Endodermal cell (in vitro differentiated cells): ENCODE measurements at regions not wholly inside any gene's neighbourhood (a gene's known extent, or its start where the extent isn't known, plus 50 kb on each side); places are given as distances from the start of the nearest gene placed in this dataset.

ENCODE experiments used
- DNase-seq: peaks from one replicate; pipeline ENCODE4 v3.0.0-alpha.2; 2017
- H3K27ac ChIP-seq: 2 replicates; pipeline ENCODE4 v1.5.1; 2013; ENCODE audit warnings: mild to moderate bottlenecking, low read depth, low read length, moderate library complexity
- H3K27me3 ChIP-seq: 2 replicates; pipeline ENCODE4 v1.6.1; 2013; ENCODE audit warnings: mild to moderate bottlenecking, low read length, moderate library complexity; ENCODE audit not compliant: insufficient read depth, control insufficient read depth, poor library complexity, severe bottlenecking
- H3K36me3 ChIP-seq: 2 replicates; pipeline ENCODE4 v1.7.0; 2013; ENCODE audit warnings: mild to moderate bottlenecking, low read length, moderate library complexity; ENCODE audit not compliant: control insufficient read depth, insufficient read depth
- H3K4me1 ChIP-seq: one replicate; pipeline ENCODE4 v1.7.0; 2013; ENCODE audit warnings: low read length; ENCODE audit not compliant: control insufficient read depth, insufficient read depth
- H3K4me3 ChIP-seq: 2 replicates; pipeline ENCODE4 v1.5.1; 2013; ENCODE audit warnings: mild to moderate bottlenecking, low read length, moderate library complexity
- H3K9ac ChIP-seq: 2 replicates; pipeline ENCODE4 v1.6.1; 2013; ENCODE audit warnings: mild to moderate bottlenecking, low read length, moderate library complexity; ENCODE audit not compliant: poor library complexity, severe bottlenecking; ENCODE audit errors: extremely low read depth
- H3K9me3 ChIP-seq: 2 replicates; pipeline ENCODE4 v1.6.1; 2013; ENCODE audit warnings: mild to moderate bottlenecking, low read length, moderate library complexity; ENCODE audit not compliant: control insufficient read depth
- H3K27ac Mint-ChIP-seq: 2 replicates; pipeline ENCODE4 v1.8.0; 2020; ENCODE audit warnings: mixed read lengths
- H3K27me3 Mint-ChIP-seq: 2 replicates; pipeline ENCODE4 v1.8.0; 2021; ENCODE audit warnings: mild to moderate bottlenecking, mixed read lengths; ENCODE audit not compliant: insufficient read depth
- H3K36me3 Mint-ChIP-seq: 2 replicates; pipeline ENCODE4 v1.8.0; 2020; ENCODE audit warnings: low read depth, mixed read lengths
- H3K4me1 Mint-ChIP-seq: 2 replicates; pipeline ENCODE4 v1.8.0; 2020; ENCODE audit warnings: mixed read lengths
- H3K4me3 Mint-ChIP-seq: 2 replicates; pipeline ENCODE4 v1.8.0; 2020; ENCODE audit warnings: mild to moderate bottlenecking, moderate library complexity, mixed read lengths
- H3K9me3 Mint-ChIP-seq: 2 replicates; pipeline ENCODE4 v1.8.0; 2020; ENCODE audit warnings: mild to moderate bottlenecking, mixed read lengths
- CTCF ChIP-seq: fragments of 200-600 bp; sonication (generic); conservative IDR thresholded peaks from 2 replicates; pipeline ENCODE4 v1.5.0; 2021; ENCODE audit warnings: antibody characterized with exemption, mild to moderate bottlenecking
- WGBS, 2 experiments: methylation state at CpG; one replicate each; pipeline versions ENCODE4 v1.1.5 to v1.1.7; 2013; ENCODE audit warnings: missing lambda C conversion rate in 2 of 2, mixed read lengths in 1 of 2; ENCODE audit not compliant: insufficient coverage in 1 of 2, insufficient read length in 1 of 2; 5-methylcytosine and 5-hydroxymethylcytosine counted together

- Histone ChIP-seq H3K27ac (no peak overlapping the region), H3K36me3 (no peaks in the 10 kb centered on the region), H3K9me3 (no peaks in the 10 kb centered on the region), H3K4me1 (peaks cover 3% of the 10 kb centered on the region), H3K9ac (no peak overlapping the region), H3K27me3 (no peaks in the 10 kb centered on the region), H3K4me3 (no peak overlapping the region)
- Mint-ChIP-seq H3K4me1 (peaks cover 11% of the 10 kb centered on the region), H3K4me3 (no peak overlapping the region), H3K9me3 (no peaks in the 10 kb centered on the region), H3K27me3 (no peaks in the 10 kb centered on the region), H3K36me3 (no peaks in the 10 kb centered on the region), H3K27ac (no peak overlapping the region)
- DNase-seq, result no peak
- 100% methylated on average over 1 of the region's 1 CpG; no CpG with 5 or more reads in 1 of the 2 experiments for WGBS, 2 experiments
- no peak for TF ChIP-seq CTCF
These were observed 860.5 kb downstream of the SORCS1 start for GRCh38 chr10:106304056-106304455.

GRCh38 chr10:106302961-106303360 lies 861.5 kb downstream of the SORCS1 start:
- no peaks in the 10 kb centered on the region for H3K9me3 ChIP-seq
- WGBS, 2 experiments, result 76 to 77% methylated on average over 3 to 4 of the region's 4 CpGs
- H3K4me1 Mint-ChIP-seq, result peaks cover 5% of the 10 kb centered on the region
- H3K27ac Mint-ChIP-seq, result no peak overlapping the region
- TF ChIP-seq CTCF, result no peak
- H3K9ac ChIP-seq, result no peak overlapping the region
- H3K4me1 ChIP-seq, result no peaks in the 10 kb centered on the region
- H3K27ac ChIP-seq, result no peak overlapping the region
- no peak for DNase-seq
- H3K4me3 ChIP-seq, result no peak overlapping the region
- H3K36me3 Mint-ChIP-seq, result no peaks in the 10 kb centered on the region
- H3K36me3 ChIP-seq, result no peaks in the 10 kb centered on the region
- H3K27me3 ChIP-seq, result no peaks in the 10 kb centered on the region
- H3K27me3 Mint-ChIP-seq, result no peaks in the 10 kb centered on the region
- no peak overlapping the region for H3K4me3 Mint-ChIP-seq
- H3K9me3 Mint-ChIP-seq, result no peaks in the 10 kb centered on the region

DNA sequence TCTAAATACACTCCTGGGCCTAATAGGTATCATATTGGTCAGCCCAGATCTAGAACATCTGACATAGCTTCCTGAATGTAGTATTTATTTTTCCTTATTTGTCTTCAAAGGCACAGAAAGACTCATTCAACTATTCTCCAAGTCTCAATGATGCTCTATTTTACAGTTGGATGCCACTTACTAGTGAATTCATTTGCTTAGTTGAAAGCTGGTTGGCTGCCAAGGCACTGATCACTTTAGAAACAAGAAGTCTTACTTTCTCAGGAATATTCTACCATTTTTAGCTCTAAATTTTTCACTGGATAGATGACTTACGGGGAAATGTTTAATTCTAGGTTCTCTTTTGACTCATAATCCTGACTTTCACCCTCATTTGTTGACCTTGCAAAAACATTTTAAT lies 863.4 kb downstream of the SORCS1 start:
- no peaks in the 10 kb centered on the region for H3K27me3 Mint-ChIP-seq
- H3K36me3 ChIP-seq, result no peaks in the 10 kb centered on the region

More for the DNA sequence above, 863.4 kb downstream of the SORCS1 start:
- Histone ChIP-seq H3K27ac (no peak overlapping the region), H3K9me3 (no peaks in the 10 kb centered on the region), H3K4me1 (no peaks in the 10 kb centered on the region), H3K4me3 (no peak overlapping the region), H3K9ac (no peak overlapping the region), H3K27me3 (no peaks in the 10 kb centered on the region)
- no peak overlapping the region for H3K4me3 Mint-ChIP-seq
- no peak for TF ChIP-seq CTCF
- DNase-seq, result no peak
- no peaks in the 10 kb centered on the region for H3K36me3 Mint-ChIP-seq
- no peaks in the 10 kb centered on the region for H3K4me1 Mint-ChIP-seq
- WGBS, 2 experiments, result 100% methylated on average over 1 of the region's 1 CpG
- no peaks in the 10 kb centered on the region for H3K9me3 Mint-ChIP-seq
- H3K27ac Mint-ChIP-seq, result no peak overlapping the region
